Lower leg skin (tissue), 4 donors: ENCODE measurements at regions not wholly inside any gene's neighbourhood (a gene's known extent, or its start where the extent isn't known, plus 50 kb on each side); places are given as distances from the start of the nearest gene placed in this dataset.

Experiments
- DNase-seq, 2 donors: peaks; one replicate each; pipeline ENCODE4 v3.0.0-alpha.2; 2019; ENCODE audit warnings: low spot score in 2 of 2
- H3K4me3 ChIP-seq: fragments of 200-600 bp; sonication (generic); 2 replicates; pipeline ENCODE4 v1.5.1; 2017; ENCODE audit warnings: mild to moderate bottlenecking, low read depth; ENCODE audit not compliant: poor library complexity, severe bottlenecking
- CTCF ChIP-seq, 3 donors: fragments of 450-650 bp; IDR thresholded peaks; one replicate each; pipeline ENCODE4 v1.5.1; 2016; ENCODE audit warnings: antibody characterized with exemption in 3 of 3, mild to moderate bottlenecking in 3 of 3, moderate library complexity in 2 of 3
- POLR2A ChIP-seq, 2 donors: fragments of 450-650 bp; IDR thresholded peaks; one replicate each; pipeline ENCODE4 v1.6.1; 2016 to 2017; ENCODE audit warnings: antibody characterized with exemption in 2 of 2, mild to moderate bottlenecking in 1 of 2, moderate library complexity in 1 of 2
- WGBS, 2 donors: methylation state at CpG; one replicate each; pipeline ENCODE4 v1.1.5; 2018; 5-methylcytosine and 5-hydroxymethylcytosine counted together
- intact Hi-C: fragments of 100-400 bp; cut with DNase I; formaldehyde crosslinking; loops from one replicate; pipeline ENCODE4 v1.15.0; 2023; ENCODE audit warnings: low total_unique reads

GRCh38 chr2:34401186-34401585 is 802.1 kb upstream of the FAM98A start:
- TF ChIP-seq CTCF (IDR thresholded peaks at IDR 0.05) = no peak
- no peak for TF ChIP-seq POLR2A (IDR thresholded peaks at IDR 0.05)
- intact Hi-C loops = no loop called here
- no peak for DNase-seq
- no peak overlapping the region for H3K4me3 ChIP-seq
- WGBS, 2 donors = 89 to 92% methylated on average over 5 of the region's 5 CpGs

GRCh38 chr2:34388446-34388845 is 789.3 kb upstream of the FAM98A start:
- no peak for DNase-seq
- H3K4me3 ChIP-seq = no peak overlapping the region
- intact Hi-C loops = no loop called here
- 46 to 59% methylated on average over 2 of the region's 2 CpGs for WGBS, 2 donors
- TF ChIP-seq POLR2A (IDR thresholded peaks at IDR 0.05) (no peak), CTCF (IDR thresholded peaks at IDR 0.05) (no peak)

- WGBS, 2 donors = 65 to 67% methylated on average over 3 of the region's 3 CpGs
- intact Hi-C loops = no loop called here
Observed at GRCh38 chr2:34387536-34387935, 788.4 kb upstream of the FAM98A start.

GRCh38 chr2:34379586-34379985 is 780.5 kb upstream of the FAM98A start:
- intact Hi-C loops = no loop called here
- no peak overlapping the region for H3K4me3 ChIP-seq
- TF ChIP-seq POLR2A (IDR thresholded peaks at IDR 0.05) (no peak), CTCF (IDR thresholded peaks at IDR 0.05) (no peak)
- no peak for DNase-seq
- WGBS, 2 donors = 64 to 79% methylated on average over 2 of the region's 2 CpGs

More at GRCh38 chr2:34387536-34387935, 788.4 kb upstream of the FAM98A start:
- no peak overlapping the region for H3K4me3 ChIP-seq
- no peak for TF ChIP-seq CTCF (IDR thresholded peaks at IDR 0.05)
- TF ChIP-seq POLR2A (IDR thresholded peaks at IDR 0.05) = no peak
- no peak for DNase-seq

GRCh38 chr2:34373586-34374233 is 774.6 kb upstream of the FAM98A start:
- intact Hi-C loops = no loop called here
- no peak for DNase-seq
- TF ChIP-seq POLR2A (IDR thresholded peaks at IDR 0.05) (no peak), CTCF (IDR thresholded peaks at IDR 0.05) (no peak)
- no peak overlapping the region for H3K4me3 ChIP-seq
- 64 to 66% methylated on average over 4 of the region's 4 CpGs for WGBS, 2 donors

- no peak overlapping the region for H3K4me3 ChIP-seq
- no peak for DNase-seq
- 29 to 43% methylated on average over 2 of the region's 2 CpGs for WGBS, 2 donors
- no peak for TF ChIP-seq CTCF (IDR thresholded peaks at IDR 0.05)
- no peak for TF ChIP-seq POLR2A (IDR thresholded peaks at IDR 0.05)
- intact Hi-C loops = no loop called here
Observed at GRCh38 chr2:34372967-34373366, 773.9 kb upstream of the FAM98A start.
